GM12892 (cell line): ENCODE measurements at regions not wholly inside any gene's neighbourhood (a gene's known extent, or its start where the extent isn't known, plus 50 kb on each side); places are given as distances from the start of the nearest gene placed in this dataset.

ENCODE experiments used
- DNase-seq: peaks from one replicate; pipeline ENCODE4 v3.0.0; 2011; ENCODE audit not compliant: insufficient read length
- FAIRE-seq: peaks from 2 replicates; lab custom pipeline; 2011; peaks lifted over from hg19 to GRCh38; lab: Jason Lieb, UNC
- POLR2A ChIP-seq: IDR thresholded peaks from 2 replicates; pipeline ENCODE4 v1.6.1; 2011; ENCODE audit warnings: low read depth, low read length, control low read depth
- POLR2AphosphoS5 ChIP-seq: IDR thresholded peaks from 2 replicates; pipeline ENCODE4 v1.6.1; 2011; ENCODE audit warnings: low read depth, low read length, control low read depth
- TAF1 ChIP-seq: IDR thresholded peaks from 2 replicates; pipeline ENCODE4 v1.6.1; 2011; ENCODE audit warnings: low read depth, mild to moderate bottlenecking, control low read depth, low read length, borderline replicate concordance

- FAIRE-seq (no peak), DNase-seq (no peak)
- TF ChIP-seq TAF1 (no peak), POLR2AphosphoS5 (no peak), POLR2A (no peak)
Observed at GRCh38 chr18:29154196-29154757, 977.3 kb upstream of the CDH2 start.

GRCh38 chr18:29153091-29153490, 976.2 kb upstream of the CDH2 start:
- no peak for TF ChIP-seq TAF1
- TF ChIP-seq POLR2A: no peak
- DNase-seq (no peak), FAIRE-seq (no peak)

GRCh38 chr18:29147944-29148343, 971.0 kb upstream of the CDH2 start:
- FAIRE-seq (no peak), DNase-seq (no peak)

GRCh38 chr18:29146068-29146467, 969.1 kb upstream of the CDH2 start:
- FAIRE-seq: no peak
- TF ChIP-seq POLR2A (no peak), POLR2AphosphoS5 (no peak), TAF1 (no peak)
- no peak for DNase-seq

More at GRCh38 chr18:29147944-29148343, 971.0 kb upstream of the CDH2 start:
- TF ChIP-seq TAF1 (no peak), POLR2AphosphoS5 (no peak), POLR2A (no peak)

GRCh38 chr18:29140590-29140989, 963.7 kb upstream of the CDH2 start:
- FAIRE-seq: no peak

GRCh38 chr18:29137773-29138495, 961.0 kb upstream of the CDH2 start:
- no peak for FAIRE-seq
- no peak for DNase-seq

More at GRCh38 chr18:29140590-29140989, 963.7 kb upstream of the CDH2 start:
- DNase-seq: no peak
- TF ChIP-seq POLR2A: no peak
- TF ChIP-seq POLR2AphosphoS5: no peak
- TF ChIP-seq TAF1: no peak

GRCh38 chr18:29123706-29124530, 947.0 kb upstream of the CDH2 start:
- DNase-seq: no peak
- TF ChIP-seq TAF1: no peak
- TF ChIP-seq POLR2AphosphoS5: no peak
- TF ChIP-seq POLR2A: no peak
- FAIRE-seq: no peak

More at GRCh38 chr18:29137773-29138495, 961.0 kb upstream of the CDH2 start:
- TF ChIP-seq TAF1: no peak
- no peak for TF ChIP-seq POLR2AphosphoS5

GRCh38 chr18:29104671-29105070, 927.7 kb upstream of the CDH2 start:
- FAIRE-seq (no peak), DNase-seq (no peak)
- TF ChIP-seq POLR2AphosphoS5 (no peak), POLR2A (no peak)

- no peak for DNase-seq
- TF ChIP-seq POLR2A (no peak), POLR2AphosphoS5 (no peak), TAF1 (no peak)
- FAIRE-seq: no peak
Observed at GRCh38 chr18:29104227-29104626, 927.3 kb upstream of the CDH2 start.

- TF ChIP-seq POLR2A (no peak), TAF1 (no peak)
- FAIRE-seq (no peak), DNase-seq (no peak)
Observed at GRCh38 chr18:29096079-29096770, 919.3 kb upstream of the CDH2 start.

GRCh38 chr18:29087616-29088246, 910.8 kb upstream of the CDH2 start:
- no peak for FAIRE-seq
- TF ChIP-seq POLR2AphosphoS5 (no peak), POLR2A (no peak)
- no peak for DNase-seq
